ENCODE measurements at regions not wholly inside any gene's neighbourhood (a gene's known extent, or its start where the extent isn't known, plus 50 kb on each side); places are given as distances from the start of the nearest gene placed in this dataset.

DNA sequence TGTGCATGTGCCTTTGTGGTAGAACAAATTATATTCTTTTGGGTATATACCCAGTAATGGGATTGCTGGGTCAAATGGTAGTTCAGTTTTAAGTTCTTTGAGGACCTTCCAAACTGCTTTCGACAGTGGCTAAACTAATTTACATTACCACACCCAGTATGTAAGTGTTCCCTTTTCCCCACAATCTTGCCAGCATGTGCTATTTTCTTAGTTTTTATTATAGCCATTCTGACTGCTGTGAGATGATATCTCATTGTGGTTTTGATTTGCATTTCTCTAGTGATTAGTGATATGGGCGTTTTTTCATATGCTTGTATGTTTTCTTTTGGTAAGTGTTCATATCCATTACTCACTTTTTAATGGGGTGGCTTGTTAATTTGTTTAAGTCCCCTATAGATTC is 251.6 kb upstream of the DEFB112 start:
- TF ChIP-seq NR2C2 (CRISPR knock-in tag; IDR thresholded peaks at IDR 0.05) = no peak
- TF ChIP-seq, protein P1, sequence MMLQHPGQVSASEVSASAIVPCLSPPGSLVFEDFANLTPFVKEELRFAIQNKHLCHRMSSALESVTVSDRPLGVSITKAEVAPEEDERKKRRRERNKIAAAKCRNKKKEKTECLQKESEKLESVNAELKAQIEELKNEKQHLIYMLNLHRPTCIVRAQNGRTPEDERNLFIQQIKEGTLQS (CRISPR knock-in tag; conservative IDR thresholded peaks at IDR 0.05) = no peak
- TF ChIP-seq ZNF416 (CRISPR knock-in tag; IDR thresholded peaks at IDR 0.05) = no peak
- TF ChIP-seq, protein P2, sequence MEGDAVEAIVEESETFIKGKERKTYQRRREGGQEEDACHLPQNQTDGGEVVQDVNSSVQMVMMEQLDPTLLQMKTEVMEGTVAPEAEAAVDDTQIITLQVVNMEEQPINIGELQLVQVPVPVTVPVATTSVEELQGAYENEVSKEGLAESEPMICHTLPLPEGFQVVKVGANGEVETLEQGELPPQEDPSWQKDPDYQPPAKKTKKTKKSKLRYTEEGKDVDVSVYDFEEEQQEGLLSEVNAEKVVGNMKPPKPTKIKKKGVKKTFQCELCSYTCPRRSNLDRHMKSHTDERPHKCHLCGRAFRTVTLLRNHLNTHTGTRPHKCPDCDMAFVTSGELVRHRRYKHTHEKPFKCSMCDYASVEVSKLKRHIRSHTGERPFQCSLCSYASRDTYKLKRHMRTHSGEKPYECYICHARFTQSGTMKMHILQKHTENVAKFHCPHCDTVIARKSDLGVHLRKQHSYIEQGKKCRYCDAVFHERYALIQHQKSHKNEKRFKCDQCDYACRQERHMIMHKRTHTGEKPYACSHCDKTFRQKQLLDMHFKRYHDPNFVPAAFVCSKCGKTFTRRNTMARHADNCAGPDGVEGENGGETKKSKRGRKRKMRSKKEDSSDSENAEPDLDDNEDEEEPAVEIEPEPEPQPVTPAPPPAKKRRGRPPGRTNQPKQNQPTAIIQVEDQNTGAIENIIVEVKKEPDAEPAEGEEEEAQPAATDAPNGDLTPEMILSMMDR (IDR thresholded peaks at IDR 0.05) = no peak
- TF ChIP-seq, protein P3, sequence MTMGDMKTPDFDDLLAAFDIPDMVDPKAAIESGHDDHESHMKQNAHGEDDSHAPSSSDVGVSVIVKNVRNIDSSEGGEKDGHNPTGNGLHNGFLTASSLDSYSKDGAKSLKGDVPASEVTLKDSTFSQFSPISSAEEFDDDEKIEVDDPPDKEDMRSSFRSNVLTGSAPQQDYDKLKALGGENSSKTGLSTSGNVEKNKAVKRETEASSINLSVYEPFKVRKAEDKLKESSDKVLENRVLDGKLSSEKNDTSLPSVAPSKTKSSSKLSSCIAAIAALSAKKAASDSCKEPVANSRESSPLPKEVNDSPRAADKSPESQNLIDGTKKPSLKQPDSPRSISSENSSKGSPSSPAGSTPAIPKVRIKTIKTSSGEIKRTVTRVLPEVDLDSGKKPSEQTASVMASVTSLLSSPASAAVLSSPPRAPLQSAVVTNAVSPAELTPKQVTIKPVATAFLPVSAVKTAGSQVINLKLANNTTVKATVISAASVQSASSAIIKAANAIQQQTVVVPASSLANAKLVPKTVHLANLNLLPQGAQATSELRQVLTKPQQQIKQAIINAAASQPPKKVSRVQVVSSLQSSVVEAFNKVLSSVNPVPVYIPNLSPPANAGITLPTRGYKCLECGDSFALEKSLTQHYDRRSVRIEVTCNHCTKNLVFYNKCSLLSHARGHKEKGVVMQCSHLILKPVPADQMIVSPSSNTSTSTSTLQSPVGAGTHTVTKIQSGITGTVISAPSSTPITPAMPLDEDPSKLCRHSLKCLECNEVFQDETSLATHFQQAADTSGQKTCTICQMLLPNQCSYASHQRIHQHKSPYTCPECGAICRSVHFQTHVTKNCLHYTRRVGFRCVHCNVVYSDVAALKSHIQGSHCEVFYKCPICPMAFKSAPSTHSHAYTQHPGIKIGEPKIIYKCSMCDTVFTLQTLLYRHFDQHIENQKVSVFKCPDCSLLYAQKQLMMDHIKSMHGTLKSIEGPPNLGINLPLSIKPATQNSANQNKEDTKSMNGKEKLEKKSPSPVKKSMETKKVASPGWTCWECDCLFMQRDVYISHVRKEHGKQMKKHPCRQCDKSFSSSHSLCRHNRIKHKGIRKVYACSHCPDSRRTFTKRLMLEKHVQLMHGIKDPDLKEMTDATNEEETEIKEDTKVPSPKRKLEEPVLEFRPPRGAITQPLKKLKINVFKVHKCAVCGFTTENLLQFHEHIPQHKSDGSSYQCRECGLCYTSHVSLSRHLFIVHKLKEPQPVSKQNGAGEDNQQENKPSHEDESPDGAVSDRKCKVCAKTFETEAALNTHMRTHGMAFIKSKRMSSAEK (CRISPR knock-in tag; IDR thresholded peaks at IDR 0.05; ENCODE audit: borderline replicate concordance) = no peak
- no peak for TF ChIP-seq CBFB (CRISPR knock-in tag; IDR thresholded peaks at IDR 0.05; ENCODE audit: low read depth)
- TF ChIP-seq TEAD4 (CRISPR knock-in tag; IDR thresholded peaks at IDR 0.05) = no peak
- no peak for TF ChIP-seq ZNF121 (CRISPR knock-in tag; IDR thresholded peaks at IDR 0.05)

All from WTC11 (cell line).